Upper lobe of left lung (tissue), 4 donors: ENCODE measurements at regions not wholly inside any gene's neighbourhood (a gene's known extent, or its start where the extent isn't known, plus 50 kb on each side); places are given as distances from the start of the nearest gene placed in this dataset.

Experiments used
- EP300 ChIP-seq, 4 donors: sonication (generic); formaldehyde crosslinking; IDR thresholded peaks; one replicate each; pipeline ENCODE4 v1.5.1; 2017; ENCODE audit warnings: antibody characterized with exemption in 4 of 4, control low read depth in 2 of 4
- POLR2A ChIP-seq, 4 donors: fragments of 450-650 bp; IDR thresholded peaks; one replicate each; pipeline ENCODE4 v1.5.1; 2016 to 2017; ENCODE audit warnings: antibody characterized with exemption in 4 of 4, mild to moderate bottlenecking in 2 of 4
- POLR2AphosphoS5 ChIP-seq, 2 donors: sonication (generic); formaldehyde crosslinking; IDR thresholded peaks; one replicate each; pipeline ENCODE4 v1.5.1; 2017; ENCODE audit warnings: antibody characterized with exemption in 2 of 2
- TF ChIP-seq, protein P1 (sequence below), 6 experiments: fragments of 450-650 bp in 4 of 6; fragments of 200-600 bp in 2 of 6; sonication (generic) in 2 of 6; IDR thresholded peaks; one replicate each; pipeline ENCODE4 v1.5.1; 2016 to 2019; ENCODE audit warnings: antibody characterized with exemption in 6 of 6

DNA sequence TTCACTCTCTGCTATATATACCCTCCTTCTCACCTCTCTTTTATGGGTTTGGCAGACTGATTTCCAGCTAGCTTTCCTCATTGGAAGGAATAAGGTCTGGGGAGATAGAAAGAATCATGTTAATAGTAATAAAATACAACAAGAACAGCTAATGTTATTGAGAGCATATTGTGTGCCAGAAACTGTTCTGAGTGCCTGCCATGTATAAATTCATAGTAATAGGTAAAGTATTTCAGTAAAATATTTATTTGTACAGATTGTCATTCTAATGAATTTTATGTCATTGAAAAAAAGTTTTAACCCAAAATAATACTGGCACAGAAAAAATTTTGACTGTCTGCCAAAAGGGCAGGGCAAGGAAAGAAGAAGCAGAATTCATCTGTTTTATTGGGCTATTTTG, 834.9 kb upstream of the ZNF608 start:
- TF ChIP-seq POLR2A (IDR thresholded peaks at IDR 0.05) (no peak), POLR2AphosphoS5 (IDR thresholded peaks at IDR 0.05) (no peak), EP300 (IDR thresholded peaks at IDR 0.05) (no peak)
- TF ChIP-seq, protein P1, sequence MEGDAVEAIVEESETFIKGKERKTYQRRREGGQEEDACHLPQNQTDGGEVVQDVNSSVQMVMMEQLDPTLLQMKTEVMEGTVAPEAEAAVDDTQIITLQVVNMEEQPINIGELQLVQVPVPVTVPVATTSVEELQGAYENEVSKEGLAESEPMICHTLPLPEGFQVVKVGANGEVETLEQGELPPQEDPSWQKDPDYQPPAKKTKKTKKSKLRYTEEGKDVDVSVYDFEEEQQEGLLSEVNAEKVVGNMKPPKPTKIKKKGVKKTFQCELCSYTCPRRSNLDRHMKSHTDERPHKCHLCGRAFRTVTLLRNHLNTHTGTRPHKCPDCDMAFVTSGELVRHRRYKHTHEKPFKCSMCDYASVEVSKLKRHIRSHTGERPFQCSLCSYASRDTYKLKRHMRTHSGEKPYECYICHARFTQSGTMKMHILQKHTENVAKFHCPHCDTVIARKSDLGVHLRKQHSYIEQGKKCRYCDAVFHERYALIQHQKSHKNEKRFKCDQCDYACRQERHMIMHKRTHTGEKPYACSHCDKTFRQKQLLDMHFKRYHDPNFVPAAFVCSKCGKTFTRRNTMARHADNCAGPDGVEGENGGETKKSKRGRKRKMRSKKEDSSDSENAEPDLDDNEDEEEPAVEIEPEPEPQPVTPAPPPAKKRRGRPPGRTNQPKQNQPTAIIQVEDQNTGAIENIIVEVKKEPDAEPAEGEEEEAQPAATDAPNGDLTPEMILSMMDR (IDR thresholded peaks at IDR 0.05), result no peak
